ENCODE measurements at regions not wholly inside any gene's neighbourhood (a gene's known extent, or its start where the extent isn't known, plus 50 kb on each side); places are given as distances from the start of the nearest gene placed in this dataset.

DNA sequence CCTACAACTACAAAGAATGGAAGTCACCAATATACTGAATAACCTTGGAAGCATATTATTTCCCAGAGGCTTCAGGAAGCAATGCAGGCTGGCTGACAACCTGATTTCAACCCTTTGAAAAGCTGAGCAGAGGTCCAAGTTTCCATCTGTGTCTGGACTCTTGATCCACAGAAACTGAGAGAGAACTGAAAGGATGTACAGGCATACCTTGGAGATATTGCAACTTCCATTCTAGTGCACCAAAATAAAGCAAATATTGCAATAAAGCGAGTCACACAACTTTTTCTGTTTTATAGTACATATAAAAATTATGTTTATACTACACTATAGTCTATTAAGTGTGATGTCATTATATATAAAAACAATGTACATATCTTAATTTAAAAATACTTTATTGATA, 85.3 kb downstream of the TYW3 start:
- no CpG with 5 or more reads among the region's 1 CpG for WGBS
- H3K9me3 ChIP-seq (ENCODE audit: insufficient read depth, low read depth, low read length), result no peaks in the 10 kb centered on the region
- no peak overlapping the region for H3K9ac ChIP-seq (ENCODE audit: low read depth, low read length)
- no peaks in the 10 kb centered on the region for H3K4me1 ChIP-seq (ENCODE audit: insufficient read depth, low read length)
- no peaks in the 10 kb centered on the region for H3K27me3 ChIP-seq (ENCODE audit: insufficient read depth, low read length)
- H3K4me3 ChIP-seq (ENCODE audit: low read length), result no peak overlapping the region
- no peak overlapping the region for H3K27ac ChIP-seq (ENCODE audit: low read depth, low read length)
- no peaks in the 10 kb centered on the region for H3K36me3 ChIP-seq (ENCODE audit: insufficient read depth, low read length)

DNA sequence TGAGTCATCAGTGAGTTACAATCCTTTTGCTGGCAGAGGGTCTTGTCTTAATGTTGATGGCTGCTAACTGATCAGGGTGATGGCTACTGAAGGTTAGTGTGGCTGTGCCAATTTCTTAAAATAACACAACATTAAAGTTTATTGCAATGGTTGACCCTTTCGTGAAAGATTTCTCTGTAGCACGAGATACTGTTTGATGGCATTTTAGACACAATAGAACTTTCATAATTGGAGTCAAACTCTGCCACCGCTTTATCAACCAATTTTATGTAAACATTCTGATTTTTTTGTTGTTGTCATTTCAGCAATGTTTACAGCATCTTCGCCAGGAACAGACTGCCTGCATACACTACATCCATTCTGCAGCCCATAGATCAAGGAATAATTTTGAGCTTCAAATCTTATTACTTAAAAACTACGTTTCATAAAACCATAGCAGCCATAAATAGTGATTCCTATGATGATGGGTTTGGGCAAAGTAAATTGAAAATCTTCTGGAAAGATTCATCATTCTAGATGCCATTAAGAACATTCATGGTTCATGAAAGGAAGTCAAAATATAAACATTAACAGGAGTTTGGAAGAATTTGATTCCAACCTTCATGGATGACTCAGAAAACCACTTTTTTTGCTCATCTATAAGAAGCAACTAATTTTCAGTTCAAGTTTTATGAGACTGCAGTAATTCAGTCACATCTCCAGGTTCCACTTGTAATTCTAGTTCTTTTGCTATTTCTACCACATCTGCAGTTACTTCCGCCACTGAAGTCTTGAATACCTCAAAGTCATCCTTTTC, 85.9 kb downstream of the TYW3 start:
- H3K36me3 ChIP-seq (ENCODE audit: insufficient read depth, low read length), result no peaks in the 10 kb centered on the region
- H3K27ac ChIP-seq (ENCODE audit: low read depth, low read length), result no peak overlapping the region
- H3K4me1 ChIP-seq (ENCODE audit: insufficient read depth, low read length), result no peaks in the 10 kb centered on the region
- H3K9ac ChIP-seq (ENCODE audit: low read depth, low read length), result no peak overlapping the region
- WGBS, result 87% methylated on average over 5 of the region's 6 CpGs
- H3K9me3 ChIP-seq (ENCODE audit: insufficient read depth, low read depth, low read length), result no peaks in the 10 kb centered on the region
- H3K27me3 ChIP-seq (ENCODE audit: insufficient read depth, low read length), result no peaks in the 10 kb centered on the region
- H3K4me3 ChIP-seq (ENCODE audit: low read length), result no peak overlapping the region

DNA sequence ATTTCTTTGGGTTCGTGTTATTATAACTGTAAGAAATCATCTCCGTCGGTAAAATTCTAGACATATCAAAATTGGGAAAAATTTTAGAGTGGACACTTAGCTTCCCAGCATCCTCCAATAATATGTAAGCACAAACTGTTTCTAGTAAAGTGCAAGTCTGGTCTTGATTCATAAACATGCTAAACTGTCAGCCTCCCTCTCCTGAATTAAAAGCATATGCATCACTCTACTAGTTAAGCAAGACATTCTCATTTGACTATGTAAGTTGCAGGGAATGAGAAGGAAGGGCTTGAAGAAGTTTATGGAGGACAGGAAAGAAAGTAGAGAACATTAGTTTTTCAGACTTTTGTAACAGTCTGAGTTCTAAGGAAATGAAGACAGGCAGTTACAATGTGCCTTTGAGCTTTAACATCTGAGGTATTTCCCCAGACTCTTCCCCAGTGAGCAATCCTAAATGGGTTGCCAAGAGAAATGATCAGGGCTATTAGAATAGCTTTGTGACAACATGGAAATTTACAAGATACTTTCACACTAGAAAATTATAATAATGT, 90.0 kb downstream of the TYW3 start:
- no peaks in the 10 kb centered on the region for H3K27me3 ChIP-seq (ENCODE audit: insufficient read depth, low read length)
- H3K9me3 ChIP-seq (ENCODE audit: insufficient read depth, low read depth, low read length), result no peaks in the 10 kb centered on the region
- no peak overlapping the region for H3K27ac ChIP-seq (ENCODE audit: low read depth, low read length)
- 100% methylated on average over 3 of the region's 3 CpGs for WGBS
- H3K4me1 ChIP-seq (ENCODE audit: insufficient read depth, low read length), result no peaks in the 10 kb centered on the region
- H3K4me3 ChIP-seq (ENCODE audit: low read length), result no peak overlapping the region
- no peak overlapping the region for H3K9ac ChIP-seq (ENCODE audit: low read depth, low read length)
- no peaks in the 10 kb centered on the region for H3K36me3 ChIP-seq (ENCODE audit: insufficient read depth, low read length)

DNA sequence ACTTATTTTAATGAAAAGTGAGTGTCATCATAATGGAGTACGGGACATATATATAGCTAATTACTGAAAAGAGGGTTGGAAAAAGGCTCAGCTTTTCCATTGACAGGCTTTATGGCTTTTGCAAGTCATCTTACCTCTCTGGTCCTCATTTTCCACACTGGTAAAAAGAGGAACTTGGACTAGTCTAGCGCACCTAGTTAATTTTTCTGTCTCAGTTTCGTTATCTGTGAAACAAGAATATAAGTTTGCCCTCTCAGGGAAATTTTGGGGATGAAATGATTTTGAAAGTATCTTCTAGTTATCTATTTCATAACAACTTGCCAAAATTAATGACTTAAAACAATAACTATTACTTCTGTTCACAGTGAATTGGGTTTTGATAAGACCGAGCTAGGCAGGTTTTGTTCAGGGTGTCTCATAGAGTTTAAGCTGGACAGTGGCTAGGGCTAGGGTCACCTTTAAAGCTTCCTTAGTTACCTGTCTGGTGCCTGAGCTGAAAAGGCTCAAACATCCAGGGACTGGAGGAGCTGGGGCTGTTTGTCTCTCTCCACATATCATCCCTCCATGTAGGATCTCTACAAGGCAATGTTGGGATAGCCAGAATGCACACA, 91.7 kb downstream of the TYW3 start:
- H3K9ac ChIP-seq (ENCODE audit: low read depth, low read length), result no peak overlapping the region
- 81% methylated on average over 4 of the region's 4 CpGs for WGBS
- H3K4me1 ChIP-seq (ENCODE audit: insufficient read depth, low read length), result no peaks in the 10 kb centered on the region
- H3K36me3 ChIP-seq (ENCODE audit: insufficient read depth, low read length), result no peaks in the 10 kb centered on the region
- H3K4me3 ChIP-seq (ENCODE audit: low read length), result no peak overlapping the region
- no peaks in the 10 kb centered on the region for H3K9me3 ChIP-seq (ENCODE audit: insufficient read depth, low read depth, low read length)
- no peak overlapping the region for H3K27ac ChIP-seq (ENCODE audit: low read depth, low read length)
- H3K27me3 ChIP-seq (ENCODE audit: insufficient read depth, low read length), result no peaks in the 10 kb centered on the region

DNA sequence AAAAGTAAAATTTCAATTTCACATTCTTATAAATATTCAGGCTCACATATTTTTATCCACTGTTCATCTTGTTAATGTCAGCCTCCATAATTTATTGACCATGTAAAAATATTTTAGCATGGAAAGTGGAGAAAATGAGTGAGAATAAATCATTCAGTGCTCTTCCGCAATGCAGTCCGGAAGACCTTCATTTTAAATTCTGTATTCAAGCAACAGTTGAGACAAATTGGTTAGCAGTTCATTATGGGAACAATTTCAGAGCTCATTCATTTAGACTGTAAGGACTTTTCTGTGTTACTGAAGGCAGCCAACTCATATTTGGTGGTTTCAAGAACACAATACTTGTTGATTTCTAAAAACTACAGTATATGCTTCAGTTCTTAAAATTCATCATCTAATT, 97.8 kb downstream of the TYW3 start:
- Histone ChIP-seq H3K36me3 (ENCODE audit: insufficient read depth, low read length) (no peaks in the 10 kb centered on the region), H3K27me3 (ENCODE audit: insufficient read depth, low read length) (no peaks in the 10 kb centered on the region), H3K4me3 (ENCODE audit: low read length) (no peak overlapping the region), H3K4me1 (ENCODE audit: insufficient read depth, low read length) (no peaks in the 10 kb centered on the region), H3K9me3 (ENCODE audit: insufficient read depth, low read depth, low read length) (no peaks in the 10 kb centered on the region), H3K9ac (ENCODE audit: low read depth, low read length) (no peak overlapping the region), H3K27ac (ENCODE audit: low read depth, low read length) (no peak overlapping the region)
- 100% methylated on average over 2 of the region's 2 CpGs for WGBS

DNA sequence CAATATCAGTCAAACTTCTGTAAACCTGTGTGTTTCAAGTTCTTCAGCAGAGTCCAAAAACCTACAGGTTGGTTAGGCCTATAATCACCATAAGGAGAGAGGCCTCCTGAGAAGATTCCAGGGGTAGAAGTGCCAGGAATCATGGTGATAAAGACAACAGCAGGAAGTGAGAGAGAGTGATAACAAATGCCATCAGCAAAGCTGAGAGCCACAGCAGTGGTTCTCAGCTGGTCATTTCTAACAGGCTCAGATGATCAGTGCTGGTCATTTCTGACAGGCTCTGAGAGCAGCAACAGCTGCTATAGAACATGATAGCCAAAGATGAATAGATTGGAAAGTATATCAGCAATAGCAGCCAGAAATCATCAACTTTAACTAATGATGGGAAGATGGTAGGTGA, 101.3 kb downstream of the TYW3 start:
- H3K4me3 ChIP-seq (ENCODE audit: low read length), result no peak overlapping the region
- no peaks in the 10 kb centered on the region for H3K4me1 ChIP-seq (ENCODE audit: insufficient read depth, low read length)
- no peak overlapping the region for H3K27ac ChIP-seq (ENCODE audit: low read depth, low read length)
- H3K9me3 ChIP-seq (ENCODE audit: insufficient read depth, low read depth, low read length), result no peaks in the 10 kb centered on the region
- H3K36me3 ChIP-seq (ENCODE audit: insufficient read depth, low read length), result no peaks in the 10 kb centered on the region
- no peaks in the 10 kb centered on the region for H3K27me3 ChIP-seq (ENCODE audit: insufficient read depth, low read length)
- no peak overlapping the region for H3K9ac ChIP-seq (ENCODE audit: low read depth, low read length)

DNA sequence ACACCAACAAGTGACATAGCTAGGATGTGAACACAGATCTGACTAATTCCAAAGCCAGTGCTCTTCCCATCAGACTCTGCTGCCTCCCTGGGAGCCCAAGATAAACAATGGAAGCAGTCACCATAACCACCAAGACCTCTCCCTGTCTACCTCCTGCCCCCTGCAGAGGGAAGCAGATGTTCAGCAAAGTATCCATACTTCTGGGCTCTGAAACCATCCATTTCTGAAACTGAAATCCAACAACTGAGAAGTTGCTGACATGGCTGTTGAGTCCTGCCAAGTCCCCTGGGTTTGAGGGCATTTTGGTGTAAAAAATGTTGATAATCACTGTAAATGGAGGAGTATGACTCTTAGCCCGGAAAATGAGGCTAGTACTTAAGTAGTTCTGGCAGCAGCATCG, 102.1 kb downstream of the TYW3 start:
- H3K4me3 ChIP-seq (ENCODE audit: low read length), result no peak overlapping the region
- no peak overlapping the region for H3K9ac ChIP-seq (ENCODE audit: low read depth, low read length)
- 92% methylated on average over 2 of the region's 2 CpGs for WGBS
- no peak overlapping the region for H3K27ac ChIP-seq (ENCODE audit: low read depth, low read length)
- no peaks in the 10 kb centered on the region for H3K4me1 ChIP-seq (ENCODE audit: insufficient read depth, low read length)
- no peaks in the 10 kb centered on the region for H3K36me3 ChIP-seq (ENCODE audit: insufficient read depth, low read length)
- H3K27me3 ChIP-seq (ENCODE audit: insufficient read depth, low read length), result no peaks in the 10 kb centered on the region
- H3K9me3 ChIP-seq (ENCODE audit: insufficient read depth, low read depth, low read length), result no peaks in the 10 kb centered on the region

DNA sequence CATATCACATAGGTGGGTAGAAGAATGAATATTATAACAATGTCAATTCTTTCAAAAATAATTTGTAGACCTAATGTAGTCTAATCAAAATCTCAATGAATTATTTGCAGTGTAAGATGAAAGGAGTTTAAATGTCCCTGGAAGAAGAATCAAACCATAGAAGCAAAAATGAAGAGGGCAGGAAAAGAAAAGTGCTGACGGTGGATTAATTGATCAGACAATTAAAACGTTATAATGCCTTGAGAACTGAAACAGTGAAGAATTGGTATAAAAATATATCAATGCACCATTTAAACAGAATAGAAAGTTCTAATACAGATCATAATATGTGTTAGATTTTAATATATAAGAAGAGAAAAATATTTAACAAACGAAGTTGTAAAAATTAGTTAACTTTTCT, 109.8 kb downstream of the TYW3 start:
- H3K9me3 ChIP-seq (ENCODE audit: insufficient read depth, low read depth, low read length), result no peaks in the 10 kb centered on the region
- H3K9ac ChIP-seq (ENCODE audit: low read depth, low read length), result no peak overlapping the region
- no peaks in the 10 kb centered on the region for H3K4me1 ChIP-seq (ENCODE audit: insufficient read depth, low read length)
- no peaks in the 10 kb centered on the region for H3K36me3 ChIP-seq (ENCODE audit: insufficient read depth, low read length)
- H3K27me3 ChIP-seq (ENCODE audit: insufficient read depth, low read length), result no peaks in the 10 kb centered on the region
- WGBS, result 91% methylated on average over 2 of the region's 3 CpGs
- H3K27ac ChIP-seq (ENCODE audit: low read depth, low read length), result no peak overlapping the region
- H3K4me3 ChIP-seq (ENCODE audit: low read length), result no peak overlapping the region

DNA sequence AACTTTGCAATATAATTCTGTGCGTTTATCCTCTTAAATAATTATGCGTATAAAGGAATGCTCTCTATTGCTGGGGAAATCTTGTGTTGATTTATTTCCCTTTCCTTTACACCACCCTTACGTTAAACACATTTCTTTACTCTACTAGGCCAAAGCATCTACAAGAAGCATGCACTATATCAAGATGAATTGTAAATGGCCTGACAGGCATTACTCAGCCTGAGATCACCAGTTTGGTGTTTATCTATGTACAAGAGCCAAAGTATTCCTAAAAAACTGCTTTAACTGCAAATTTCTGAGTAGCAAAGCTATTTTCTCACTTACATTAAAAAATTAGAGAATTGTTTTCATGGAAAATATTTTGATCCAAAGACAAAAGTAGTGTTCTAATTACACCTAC, 114.8 kb downstream of the TYW3 start:
- no peak overlapping the region for H3K27ac ChIP-seq (ENCODE audit: low read depth, low read length)
- H3K9me3 ChIP-seq (ENCODE audit: insufficient read depth, low read depth, low read length), result no peaks in the 10 kb centered on the region
- H3K36me3 ChIP-seq (ENCODE audit: insufficient read depth, low read length), result no peaks in the 10 kb centered on the region
- no peaks in the 10 kb centered on the region for H3K27me3 ChIP-seq (ENCODE audit: insufficient read depth, low read length)
- no peaks in the 10 kb centered on the region for H3K4me1 ChIP-seq (ENCODE audit: insufficient read depth, low read length)
- no peak overlapping the region for H3K4me3 ChIP-seq (ENCODE audit: low read length)
- no CpG with 5 or more reads among the region's 3 CpGs for WGBS
- H3K9ac ChIP-seq (ENCODE audit: low read depth, low read length), result no peak overlapping the region

DNA sequence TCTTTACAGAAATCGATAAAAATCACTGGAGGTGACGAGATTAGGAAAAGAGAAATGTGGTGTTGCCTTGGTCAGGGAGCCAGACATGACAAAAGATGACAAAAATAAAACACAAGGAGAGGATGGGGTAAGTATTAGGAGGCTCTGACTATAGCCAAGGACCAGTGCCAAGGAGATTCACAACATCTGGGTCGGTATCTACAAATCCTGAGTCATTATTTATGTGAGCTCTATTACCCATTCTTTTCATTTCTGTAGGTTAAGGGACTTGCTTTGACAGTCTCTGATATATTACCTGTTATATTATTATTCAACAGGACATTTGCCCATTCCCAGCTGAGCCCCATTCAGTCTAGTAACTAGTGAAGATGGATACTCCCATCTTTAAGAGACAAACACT, 120.8 kb downstream of the TYW3 start:
- Histone ChIP-seq H3K9me3 (ENCODE audit: insufficient read depth, low read depth, low read length) (no peaks in the 10 kb centered on the region), H3K4me1 (ENCODE audit: insufficient read depth, low read length) (peaks cover 17% of the 10 kb centered on the region), H3K36me3 (ENCODE audit: insufficient read depth, low read length) (no peaks in the 10 kb centered on the region), H3K27me3 (ENCODE audit: insufficient read depth, low read length) (no peaks in the 10 kb centered on the region), H3K27ac (ENCODE audit: low read depth, low read length) (no peak overlapping the region), H3K9ac (ENCODE audit: low read depth, low read length) (no peak overlapping the region), H3K4me3 (ENCODE audit: low read length) (no peak overlapping the region)
- 92% methylated on average over 3 of the region's 3 CpGs for WGBS

DNA sequence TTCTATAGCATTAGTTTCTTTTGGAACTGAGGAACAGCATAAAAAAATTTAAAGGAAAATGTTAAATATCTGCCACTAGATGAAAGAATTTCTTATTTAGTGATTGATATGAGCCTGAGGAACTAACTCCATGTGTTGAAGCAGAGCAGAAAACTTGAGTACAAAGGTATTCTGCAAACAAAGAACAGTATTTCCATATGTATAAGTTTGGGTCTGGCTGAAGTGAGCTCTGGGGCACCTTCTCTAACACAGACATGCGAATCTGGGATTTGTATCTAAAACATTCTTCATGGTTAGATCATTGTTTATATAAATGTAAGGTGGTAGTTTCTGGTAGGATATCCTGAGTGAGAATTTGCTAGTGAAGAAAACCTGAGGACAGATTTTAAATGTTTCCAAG, 123.2 kb downstream of the TYW3 start:
- H3K27me3 ChIP-seq (ENCODE audit: insufficient read depth, low read length), result no peaks in the 10 kb centered on the region
- no peaks in the 10 kb centered on the region for H3K9me3 ChIP-seq (ENCODE audit: insufficient read depth, low read depth, low read length)
- H3K4me3 ChIP-seq (ENCODE audit: low read length), result no peak overlapping the region
- no peak overlapping the region for H3K9ac ChIP-seq (ENCODE audit: low read depth, low read length)
- H3K27ac ChIP-seq (ENCODE audit: low read depth, low read length), result no peak overlapping the region
- H3K4me1 ChIP-seq (ENCODE audit: insufficient read depth, low read length), result peaks cover 17% of the 10 kb centered on the region
- no peaks in the 10 kb centered on the region for H3K36me3 ChIP-seq (ENCODE audit: insufficient read depth, low read length)
- WGBS, result no CpG with 5 or more reads among the region's 1 CpG

All from HUES64 (cell line).